ENCODE measurements at regions not wholly inside any gene's neighbourhood (a gene's known extent, or its start where the extent isn't known, plus 50 kb on each side); places are given as distances from the start of the nearest gene placed in this dataset.

DNA sequence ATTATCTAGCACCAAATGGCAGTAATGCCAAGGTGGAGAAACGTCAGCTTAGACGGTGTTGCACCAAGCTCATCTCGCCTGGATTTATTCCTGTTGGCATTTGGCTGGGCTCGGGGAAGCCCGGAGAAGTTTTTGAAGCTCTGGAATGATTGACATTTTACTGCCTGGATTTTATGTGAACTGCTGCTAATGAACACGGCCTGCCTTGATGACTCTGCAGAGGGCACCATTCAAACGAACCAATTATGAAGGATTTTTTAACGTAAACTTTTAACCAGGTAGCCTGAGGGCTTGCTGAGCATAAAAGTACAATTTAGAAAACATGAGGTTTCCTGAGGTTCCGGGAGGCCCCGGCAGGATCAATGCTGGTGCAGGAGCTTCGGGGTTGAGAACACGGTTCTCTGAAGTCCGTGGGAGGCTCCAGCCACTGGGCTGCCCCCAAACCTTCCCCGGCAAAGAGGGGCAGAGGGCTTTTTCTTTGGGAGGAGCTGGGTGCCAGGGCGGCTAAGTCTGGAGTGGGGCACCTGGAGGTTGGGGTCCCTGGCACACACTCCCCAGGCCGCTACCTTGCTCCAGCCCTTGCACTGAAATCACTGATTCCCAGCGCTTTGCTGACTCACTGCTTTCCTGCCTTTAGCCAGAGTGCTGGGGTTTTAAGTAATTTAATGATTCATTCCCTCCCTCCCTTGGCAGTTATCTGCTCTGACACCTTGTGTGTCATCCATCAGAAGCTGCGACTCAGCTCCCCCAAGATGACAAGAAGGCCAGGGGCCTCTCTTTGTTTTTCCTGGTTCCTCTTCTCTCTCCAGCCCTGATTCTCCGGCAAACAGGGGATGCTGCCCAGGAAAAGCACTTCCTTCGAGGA, 161.2 kb upstream of the IRX3 start:
- Histone ChIP-seq H3K9me3 (peaks cover 22% of the 10 kb centered on the region), H3K4me1 (peaks cover 43% of the 10 kb centered on the region), H3K9ac (no peak overlapping the region), H3K36me3 (no peaks in the 10 kb centered on the region), H3K4me2 (no peak overlapping the region), H3K4me3 (no peak overlapping the region), H4K20me1 (no peaks in the 10 kb centered on the region), H3K27ac (no peak overlapping the region), H3K27me3 (no peaks in the 10 kb centered on the region)
- no peak for TF ChIP-seq Cebpa-rat (IDR thresholded peaks at IDR 0.05)

DNA sequence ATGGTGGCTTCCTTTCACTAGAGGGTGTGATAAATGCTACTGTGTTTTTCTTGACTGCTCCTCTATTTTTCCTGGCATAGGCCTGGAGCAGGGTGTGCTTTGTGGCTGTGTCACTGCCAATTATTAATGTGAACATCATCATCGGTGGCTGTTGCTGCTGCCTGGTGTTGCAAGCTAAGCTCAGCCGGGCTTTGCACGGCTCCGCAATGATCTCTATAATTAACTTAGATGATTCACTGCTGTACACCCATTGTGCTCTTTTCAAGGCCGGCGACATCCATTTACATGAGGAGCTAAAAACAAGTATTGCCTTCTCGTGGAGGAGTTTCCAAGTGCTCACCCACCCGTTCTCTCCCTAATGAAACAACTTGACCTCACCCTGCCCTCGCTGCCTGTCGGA, 160.1 kb upstream of the IRX3 start:
- peaks cover 41% of the 10 kb centered on the region for H3K4me1 ChIP-seq
- peak overlapping the region; percentile 64 for H3K4me2 ChIP-seq
- H3K27me3 ChIP-seq = no peaks in the 10 kb centered on the region
- no peak overlapping the region for H3K9ac ChIP-seq
- no peaks in the 10 kb centered on the region for H4K20me1 ChIP-seq
- no peak overlapping the region for H3K27ac ChIP-seq
- no peak for TF ChIP-seq Cebpa-rat (IDR thresholded peaks at IDR 0.05)
- no peaks in the 10 kb centered on the region for H3K36me3 ChIP-seq
- H3K4me3 ChIP-seq = no peak overlapping the region
- peaks cover 33% of the 10 kb centered on the region for H3K9me3 ChIP-seq

DNA sequence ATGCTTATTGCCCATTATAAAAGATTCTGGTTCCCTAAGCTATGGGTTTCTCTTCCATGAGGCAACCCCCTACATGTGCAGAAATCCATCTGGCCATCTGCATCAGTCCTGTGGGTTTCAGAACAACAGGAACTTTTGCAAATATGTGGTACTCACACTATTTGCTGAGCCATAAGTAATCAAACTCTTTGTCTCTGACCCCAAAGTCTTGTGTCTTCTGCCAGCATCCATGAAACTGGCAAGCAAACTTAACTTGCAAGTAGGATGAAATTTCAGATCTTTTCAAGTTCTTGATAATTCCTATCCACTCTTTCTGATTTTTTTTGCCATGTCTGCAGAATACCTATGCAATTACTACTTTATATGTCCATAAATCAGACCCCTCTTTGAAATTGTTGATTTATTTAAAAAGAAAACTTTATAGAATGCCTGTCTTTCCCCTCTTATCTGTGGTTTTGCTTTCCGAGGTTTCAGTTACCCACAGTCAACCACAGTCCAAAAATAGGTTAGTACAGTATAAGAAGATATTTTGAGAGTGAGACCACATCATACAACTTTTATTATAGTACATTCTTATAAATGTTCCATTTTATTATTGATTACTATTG, 158.4 kb upstream of the IRX3 start:
- Histone ChIP-seq H3K36me3 (no peaks in the 10 kb centered on the region), H3K9me3 (peaks cover 33% of the 10 kb centered on the region), H3K4me3 (peak overlapping the region; percentile 20; the same call in 1 of the 2 replicates), H3K4me1 (peaks cover 34% of the 10 kb centered on the region), H3K27ac (no peak overlapping the region), H3K4me2 (peak overlapping the region; percentile 64), H3K27me3 (no peaks in the 10 kb centered on the region), H3K9ac (no peak overlapping the region), H4K20me1 (no peaks in the 10 kb centered on the region)
- no peak for TF ChIP-seq Cebpa-rat (IDR thresholded peaks at IDR 0.05)

DNA sequence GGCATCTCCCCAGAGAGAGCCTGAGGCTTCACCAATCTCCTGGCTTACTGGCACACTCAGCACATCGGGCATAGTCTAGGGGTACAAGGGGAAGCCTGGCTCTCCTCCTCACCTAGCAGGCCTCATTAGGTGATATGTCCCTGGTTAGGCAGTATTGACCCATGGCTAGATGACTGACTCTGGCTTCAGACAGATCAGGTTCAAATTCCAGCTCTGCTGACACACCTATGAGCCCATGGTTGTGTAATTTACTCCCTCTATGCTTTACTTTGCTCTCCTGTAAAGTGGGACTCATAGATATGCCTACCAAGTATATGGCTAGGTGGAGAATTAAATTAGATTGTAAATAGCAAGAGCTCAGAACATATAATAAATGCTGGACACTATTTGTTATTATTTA, 157.3 kb upstream of the IRX3 start:
- Histone ChIP-seq H3K4me1 (peaks cover 34% of the 10 kb centered on the region), H3K27ac (no peak overlapping the region), H4K20me1 (no peaks in the 10 kb centered on the region), H3K9ac (no peak overlapping the region), H3K27me3 (no peaks in the 10 kb centered on the region), H3K4me3 (peak overlapping the region; percentile 20; the same call in 1 of the 2 replicates), H3K4me2 (no peak overlapping the region), H3K36me3 (no peaks in the 10 kb centered on the region), H3K9me3 (peaks cover 33% of the 10 kb centered on the region)
- TF ChIP-seq Cebpa-rat (IDR thresholded peaks at IDR 0.05) = no peak

DNA sequence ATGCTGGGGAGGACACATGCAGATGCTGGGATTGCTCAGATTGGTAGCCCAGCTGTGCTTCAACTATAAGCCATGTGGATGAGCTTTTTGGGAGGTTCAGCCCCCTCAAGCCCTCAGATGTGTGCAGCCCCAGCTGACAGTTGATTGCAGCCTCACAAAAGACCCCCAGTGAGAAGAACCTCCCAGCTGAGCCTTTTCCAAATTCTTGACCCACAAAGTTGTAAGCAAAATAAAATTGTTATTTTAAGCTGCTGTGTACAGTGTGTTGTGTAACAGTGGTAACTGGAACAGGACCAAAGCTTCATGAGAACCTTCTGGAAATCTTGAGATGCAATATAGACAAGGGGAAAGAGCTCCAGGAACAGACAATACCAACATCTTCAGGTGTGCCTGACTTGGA, 156.8 kb upstream of the IRX3 start:
- Histone ChIP-seq H3K9me3 (peaks cover 35% of the 10 kb centered on the region), H4K20me1 (no peaks in the 10 kb centered on the region), H3K27ac (no peak overlapping the region), H3K36me3 (no peaks in the 10 kb centered on the region), H3K27me3 (no peaks in the 10 kb centered on the region), H3K4me2 (no peak overlapping the region), H3K4me3 (no peak overlapping the region; the same call in 1 of the 2 replicates), H3K9ac (no peak overlapping the region), H3K4me1 (peaks cover 34% of the 10 kb centered on the region)
- no peak for TF ChIP-seq Cebpa-rat (IDR thresholded peaks at IDR 0.05)

DNA sequence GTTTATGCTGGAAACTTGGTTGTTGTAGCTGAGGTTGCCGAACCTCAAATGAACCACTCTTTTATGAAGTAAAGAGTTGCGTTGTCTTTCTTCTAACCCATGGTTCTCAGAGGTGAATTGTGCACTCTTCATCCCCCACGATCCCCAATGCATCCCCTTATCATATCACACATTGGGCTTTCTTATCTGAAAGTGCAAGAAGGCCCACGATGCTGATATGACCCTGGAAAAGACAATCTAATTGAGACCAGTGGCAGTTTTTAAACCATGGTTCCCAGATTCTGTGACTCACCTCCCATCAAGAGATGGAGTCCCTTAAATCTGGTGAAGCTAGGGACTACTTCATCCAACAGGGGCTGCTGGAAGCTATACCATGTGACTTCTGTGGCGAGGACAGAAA, 156.3 kb upstream of the IRX3 start:
- H3K4me2 ChIP-seq = no peak overlapping the region
- H3K27me3 ChIP-seq = no peaks in the 10 kb centered on the region
- no peak overlapping the region for H3K27ac ChIP-seq
- TF ChIP-seq Cebpa-rat (IDR thresholded peaks at IDR 0.05) = no peak
- H3K4me1 ChIP-seq = peaks cover 34% of the 10 kb centered on the region
- no peak overlapping the region for H3K9ac ChIP-seq
- H4K20me1 ChIP-seq = no peaks in the 10 kb centered on the region
- no peak overlapping the region for H3K4me3 ChIP-seq
- peaks cover 39% of the 10 kb centered on the region for H3K9me3 ChIP-seq
- H3K36me3 ChIP-seq = no peaks in the 10 kb centered on the region

DNA sequence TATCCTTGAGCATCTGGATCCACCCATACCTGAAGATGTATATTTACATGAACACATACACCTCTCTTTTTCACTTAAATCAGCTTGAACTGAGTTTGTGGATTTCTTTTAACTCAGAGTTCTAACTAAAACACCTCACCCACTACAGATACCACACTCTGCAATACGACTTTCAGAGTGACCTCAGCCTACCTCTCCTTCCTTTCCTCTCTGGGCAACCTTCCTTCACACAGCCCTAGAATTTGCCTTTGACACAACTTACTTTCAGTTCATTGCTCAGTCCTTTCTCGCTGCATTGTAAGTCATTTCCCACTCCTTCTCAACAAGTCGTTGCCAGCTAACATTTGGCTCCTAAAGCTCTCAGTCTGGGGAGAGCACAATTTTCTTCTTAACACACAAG, 151.9 kb upstream of the IRX3 start:
- Histone ChIP-seq H3K4me1 (peaks cover 5% of the 10 kb centered on the region; the same call in 1 of the 2 replicates), H3K27me3 (no peaks in the 10 kb centered on the region), H3K9me3 (peaks cover 26% of the 10 kb centered on the region), H4K20me1 (no peaks in the 10 kb centered on the region), H3K4me3 (no peak overlapping the region), H3K36me3 (no peaks in the 10 kb centered on the region), H3K4me2 (no peak overlapping the region), H3K9ac (no peak overlapping the region), H3K27ac (no peak overlapping the region)
- no peak for TF ChIP-seq Cebpa-rat (IDR thresholded peaks at IDR 0.05)

DNA sequence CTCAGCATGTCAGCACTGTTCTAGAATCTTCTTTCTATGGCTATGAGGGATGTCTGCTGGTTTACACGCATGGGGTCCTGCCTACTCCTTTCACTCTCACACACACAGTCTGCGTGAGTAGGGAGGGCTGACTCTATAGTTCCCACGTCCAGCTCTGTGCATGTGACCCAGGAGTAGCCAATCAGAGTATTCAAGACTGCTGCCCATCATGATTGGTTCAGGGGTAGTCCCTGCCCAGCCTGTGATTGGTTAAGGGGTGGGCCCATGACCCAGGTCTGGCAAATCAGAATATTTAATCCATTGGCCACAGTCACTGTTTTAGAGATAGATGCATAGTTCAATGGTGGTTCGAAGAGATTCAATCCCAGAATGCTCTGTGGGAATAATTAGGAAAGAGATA, 151.3 kb upstream of the IRX3 start:
- Histone ChIP-seq H3K27me3 (no peaks in the 10 kb centered on the region), H3K27ac (no peak overlapping the region), H4K20me1 (no peaks in the 10 kb centered on the region), H3K4me2 (no peak overlapping the region), H3K4me1 (peaks cover 5% of the 10 kb centered on the region; the same call in 1 of the 2 replicates), H3K9me3 (peaks cover 20% of the 10 kb centered on the region), H3K9ac (no peak overlapping the region), H3K4me3 (no peak overlapping the region), H3K36me3 (no peaks in the 10 kb centered on the region)
- no peak for TF ChIP-seq Cebpa-rat (IDR thresholded peaks at IDR 0.05)

DNA sequence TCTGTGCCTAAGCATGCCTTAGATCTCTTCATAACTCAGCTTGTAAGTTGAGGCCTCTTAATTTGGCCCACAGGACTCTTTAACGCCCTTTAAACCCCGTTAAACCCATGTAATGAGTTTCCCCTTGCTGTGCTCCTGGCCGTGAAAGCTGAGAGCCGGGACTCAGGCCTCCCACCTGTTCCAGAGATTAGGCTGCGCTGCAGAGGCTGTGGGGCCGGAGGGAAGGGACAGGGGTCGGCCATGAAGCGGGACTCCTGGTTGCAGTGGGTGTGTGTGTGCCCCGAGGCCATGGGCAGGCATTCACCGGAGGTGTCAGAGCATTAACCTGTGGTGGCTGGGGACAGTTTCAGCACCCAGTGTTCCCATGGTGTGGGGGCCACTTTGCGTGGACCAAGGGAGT, 150.8 kb upstream of the IRX3 start:
- Histone ChIP-seq H3K27ac (no peak overlapping the region), H3K4me2 (no peak overlapping the region), H4K20me1 (no peaks in the 10 kb centered on the region)

DNA sequence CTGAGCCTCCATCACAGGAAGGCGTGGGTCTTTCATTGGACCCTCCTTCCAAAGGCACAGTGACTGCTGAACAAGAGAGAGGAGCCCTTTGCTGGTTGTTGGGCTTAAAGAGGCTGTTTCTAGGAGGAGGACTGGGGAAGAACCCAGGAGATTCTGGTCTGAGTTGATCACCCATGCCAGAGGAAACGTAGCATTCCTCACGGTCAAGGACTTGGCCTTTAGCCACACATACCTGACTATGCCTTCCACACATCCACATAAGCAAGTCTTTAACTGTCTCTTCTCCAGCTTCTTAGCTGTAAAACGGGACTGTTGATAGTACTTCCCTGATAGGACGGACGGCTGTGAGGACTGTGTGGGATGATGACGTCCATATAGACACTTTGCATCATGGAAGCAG, 149.8 kb upstream of the IRX3 start:
- H3K27me3 ChIP-seq = peaks cover 4% of the 10 kb centered on the region; the same call in 1 of the 2 replicates
- H3K4me1 ChIP-seq = peaks cover 5% of the 10 kb centered on the region; the same call in 1 of the 2 replicates
- no peak overlapping the region for H3K27ac ChIP-seq
- H3K9ac ChIP-seq = no peak overlapping the region
- peaks cover 8% of the 10 kb centered on the region for H3K9me3 ChIP-seq
- H3K36me3 ChIP-seq = no peaks in the 10 kb centered on the region
- peak overlapping the region; percentile 14; the same call in 1 of the 2 replicates for H3K4me2 ChIP-seq
- no peak overlapping the region for H3K4me3 ChIP-seq
- no peak for TF ChIP-seq Cebpa-rat (IDR thresholded peaks at IDR 0.05)
- H4K20me1 ChIP-seq = no peaks in the 10 kb centered on the region

More for the DNA sequence above, 150.8 kb upstream of the IRX3 start:
- Histone ChIP-seq H3K36me3 (no peaks in the 10 kb centered on the region), H3K9ac (no peak overlapping the region), H3K27me3 (no peaks in the 10 kb centered on the region), H3K9me3 (peaks cover 15% of the 10 kb centered on the region), H3K4me3 (no peak overlapping the region), H3K4me1 (peaks cover 5% of the 10 kb centered on the region; the same call in 1 of the 2 replicates)
- TF ChIP-seq Cebpa-rat (IDR thresholded peaks at IDR 0.05) = no peak

Measured in BLaER1 (cell line).